Pons (tissue), 1 donor: ENCODE measurements at regions not wholly inside any gene's neighbourhood (a gene's known extent, or its start where the extent isn't known, plus 50 kb on each side); places are given as distances from the start of the nearest gene placed in this dataset.

Experiments
- DNase-seq: peaks from one replicate; pipeline ENCODE4 v3.0.0-alpha.2; 2016; ENCODE audit warnings: low spot score

DNA sequence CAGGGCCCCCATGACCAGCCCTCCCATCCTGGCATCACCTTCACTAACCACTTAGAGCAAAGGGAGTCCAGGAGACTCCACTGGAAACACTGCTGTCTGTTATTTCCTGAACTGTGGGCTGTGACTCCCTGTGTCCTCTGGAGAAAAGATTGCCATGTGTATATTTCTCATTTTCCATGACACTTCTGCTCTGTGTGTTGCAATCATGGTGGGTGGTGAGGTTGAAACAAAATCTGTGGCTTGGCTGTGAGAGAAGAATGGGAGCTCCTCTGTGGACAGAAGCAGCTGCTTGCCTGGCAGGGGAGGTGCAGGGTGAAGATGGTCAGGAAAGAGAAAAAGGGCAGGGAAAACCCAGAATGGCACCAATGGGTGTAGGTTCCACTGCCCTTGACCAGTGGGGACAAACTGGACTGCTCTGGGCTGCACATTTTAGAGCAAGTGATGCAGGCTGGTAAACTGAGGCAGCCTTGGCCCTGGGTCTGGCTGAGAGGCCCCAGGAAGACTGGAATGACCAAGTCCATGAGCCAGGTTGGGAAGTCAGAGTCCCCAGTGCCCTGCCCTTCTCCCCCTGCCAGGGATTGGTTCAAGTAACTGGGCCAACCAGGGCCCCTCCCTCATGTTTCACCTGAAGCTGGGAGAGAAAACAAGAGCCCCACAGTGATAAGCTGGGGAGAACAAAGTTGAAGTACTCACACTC is 314.3 kb downstream of the C16orf95 start:
- no peak for DNase-seq

DNA sequence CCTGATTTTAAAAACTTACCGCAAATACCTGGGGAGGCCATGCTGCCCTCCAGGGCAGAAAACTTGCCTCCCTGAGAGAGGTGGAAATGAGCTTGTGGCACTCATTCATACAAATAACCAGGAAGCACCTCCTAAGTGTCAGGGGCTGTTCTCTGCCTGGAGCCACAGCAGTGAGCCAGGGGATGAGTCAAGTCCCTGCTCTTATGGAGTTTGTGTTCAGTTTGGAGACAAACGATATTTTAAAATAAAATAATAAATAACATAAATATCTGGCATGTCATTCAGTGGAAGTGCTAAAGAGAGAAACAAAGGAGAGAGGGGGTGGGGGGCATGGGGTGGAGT is 313.8 kb downstream of the C16orf95 start:
- no peak for DNase-seq

DNA sequence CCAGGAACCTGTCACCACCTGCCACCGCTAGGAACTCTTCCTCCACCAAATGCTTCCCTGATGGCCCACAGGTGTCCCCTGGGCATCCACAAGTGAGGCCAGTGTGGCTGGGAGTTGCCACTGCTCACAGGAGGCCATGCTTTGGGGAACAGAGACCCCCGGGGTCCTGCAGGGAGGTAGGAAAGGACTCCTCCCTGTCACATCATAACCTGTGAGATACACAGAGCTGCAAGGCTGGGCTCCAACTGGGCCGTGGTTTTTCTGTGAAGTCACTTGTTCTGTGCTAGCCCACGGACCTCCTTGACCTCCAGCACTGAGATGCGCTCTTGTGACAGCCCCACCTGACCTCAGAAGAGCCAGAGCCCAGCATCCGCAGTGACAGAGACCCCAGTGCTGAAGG is 311.2 kb downstream of the C16orf95 start:
- no peak for DNase-seq

DNA sequence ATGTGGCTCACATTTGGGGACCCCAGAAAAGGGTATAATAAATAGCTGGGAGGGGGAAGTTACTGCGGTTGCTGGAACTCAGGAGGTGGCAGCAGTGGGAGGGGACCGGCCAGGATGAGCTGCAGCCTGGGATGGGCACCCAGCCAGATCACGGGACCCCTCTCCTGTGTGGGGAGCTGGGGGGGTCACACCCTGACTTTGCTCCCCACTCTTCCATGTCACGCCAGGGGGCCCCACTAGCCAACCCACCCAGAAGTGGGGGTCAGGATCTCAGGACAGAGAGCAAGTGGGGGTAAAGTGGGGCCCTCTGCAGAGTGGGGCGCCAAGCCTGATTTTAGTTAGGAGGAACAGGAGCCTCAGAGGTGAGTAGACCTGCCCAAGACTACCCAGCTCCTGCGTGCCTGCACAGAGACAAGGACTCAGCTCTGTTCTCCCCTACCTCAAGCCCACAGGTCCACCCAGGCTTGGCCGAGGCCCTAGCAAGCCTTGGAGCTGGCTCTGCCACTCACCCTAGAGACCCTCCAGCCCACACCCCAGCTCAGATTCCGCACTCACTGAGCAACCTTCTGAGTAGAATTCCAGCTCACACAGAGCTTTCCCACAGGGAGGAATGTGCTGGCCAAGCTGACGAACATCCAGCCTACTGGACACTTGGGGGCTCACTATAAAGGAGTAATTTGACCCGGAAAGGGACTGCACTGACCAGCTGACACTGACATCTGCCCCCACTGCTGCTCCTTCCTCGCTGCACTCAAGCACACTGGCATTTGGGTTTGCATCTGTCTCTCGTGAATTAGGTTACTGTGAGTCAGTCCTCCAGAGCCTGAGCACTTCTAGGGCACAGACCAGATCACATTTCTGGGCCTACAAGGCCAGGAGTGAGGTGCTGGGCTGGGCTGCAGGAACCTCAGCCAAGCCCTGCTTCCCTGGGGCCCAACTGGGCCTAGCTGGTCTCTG is 310.1 kb downstream of the C16orf95 start:
- no peak for DNase-seq

DNA sequence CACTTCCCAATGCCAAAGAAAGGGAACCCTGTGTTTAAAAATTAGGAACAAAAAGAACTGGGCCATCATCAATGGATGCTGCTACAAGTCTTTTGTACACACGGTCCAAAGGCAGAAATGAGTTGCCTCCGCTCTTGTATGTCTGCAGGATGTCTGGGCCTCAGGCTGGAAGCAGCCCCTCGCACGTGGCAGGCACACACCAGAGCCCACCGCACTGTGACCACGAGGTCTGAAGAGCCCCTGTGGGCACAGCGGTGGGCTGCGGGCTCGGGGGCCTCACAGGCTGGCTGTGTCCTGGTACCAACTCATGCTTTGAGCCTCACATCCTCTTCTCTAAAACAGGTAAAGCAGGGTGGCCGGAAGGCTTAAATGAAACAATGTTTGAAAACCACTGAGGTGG is 309.3 kb downstream of the C16orf95 start:
- no peak for DNase-seq

DNA sequence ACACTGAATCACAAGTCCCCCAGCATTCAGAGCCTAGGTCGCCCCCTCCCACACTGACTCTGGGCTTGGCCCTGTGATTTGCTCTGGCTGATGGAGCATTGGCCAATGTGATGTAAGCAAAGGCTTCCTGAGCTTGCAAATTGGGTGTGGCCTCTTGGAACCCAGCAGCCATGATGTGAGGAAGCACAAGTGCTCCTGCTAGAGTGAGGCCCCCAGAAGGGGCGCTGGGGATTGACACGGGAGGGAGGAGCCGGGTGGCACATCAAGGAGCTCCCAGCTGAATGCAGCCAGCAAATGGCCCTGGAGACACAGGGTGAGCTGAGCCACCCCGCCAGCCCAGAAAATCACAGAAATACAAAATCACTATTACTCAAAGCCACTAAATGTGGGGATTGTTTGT is 308.5 kb downstream of the C16orf95 start:
- DNase-seq = no peak

DNA sequence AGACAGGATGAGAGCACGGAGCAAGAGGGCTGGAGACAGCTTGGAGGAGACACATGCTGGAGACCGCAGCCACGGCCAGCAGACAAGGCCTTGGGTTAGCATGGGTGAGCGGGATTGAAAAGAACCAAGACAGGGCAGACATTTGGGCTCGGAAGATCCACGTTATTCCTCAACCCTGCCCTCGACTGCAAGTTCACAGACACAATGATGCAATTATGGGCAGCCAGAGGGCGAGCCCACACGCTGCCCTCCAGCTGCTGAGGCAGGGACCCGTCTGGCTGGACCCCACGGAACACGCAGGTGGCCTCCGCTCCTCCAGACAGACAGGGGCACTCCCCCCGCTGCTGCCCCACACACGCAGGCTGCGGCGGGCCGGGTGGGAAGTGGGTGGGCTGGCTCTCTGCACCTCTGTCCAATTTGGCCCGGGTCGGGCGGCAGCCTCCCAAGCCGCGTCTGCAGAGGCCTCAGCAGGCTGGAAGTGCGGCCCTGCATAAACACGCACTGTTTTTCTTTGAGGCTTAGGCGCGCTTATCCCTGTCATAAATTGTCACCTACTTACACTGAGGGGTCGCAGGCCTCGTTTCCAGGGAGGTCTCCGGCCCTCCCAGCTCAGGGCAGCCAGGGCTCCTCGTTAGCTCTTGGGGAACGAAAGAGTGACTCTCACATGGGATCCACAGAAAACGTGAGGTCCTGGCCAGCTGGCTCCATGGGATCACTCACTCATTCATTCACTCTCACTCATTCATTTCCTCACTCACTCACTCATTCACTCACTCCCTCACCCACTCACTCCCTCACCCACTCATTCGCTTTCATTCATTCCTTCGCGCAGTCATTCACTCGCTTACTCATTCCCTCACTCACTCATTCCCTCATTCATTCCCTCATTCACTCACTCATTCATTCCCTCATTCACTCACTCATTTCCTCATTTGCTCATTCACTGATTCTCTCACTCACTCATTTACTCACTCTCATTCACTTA is 303.9 kb downstream of the C16orf95 start:
- DNase-seq = no peak

DNA sequence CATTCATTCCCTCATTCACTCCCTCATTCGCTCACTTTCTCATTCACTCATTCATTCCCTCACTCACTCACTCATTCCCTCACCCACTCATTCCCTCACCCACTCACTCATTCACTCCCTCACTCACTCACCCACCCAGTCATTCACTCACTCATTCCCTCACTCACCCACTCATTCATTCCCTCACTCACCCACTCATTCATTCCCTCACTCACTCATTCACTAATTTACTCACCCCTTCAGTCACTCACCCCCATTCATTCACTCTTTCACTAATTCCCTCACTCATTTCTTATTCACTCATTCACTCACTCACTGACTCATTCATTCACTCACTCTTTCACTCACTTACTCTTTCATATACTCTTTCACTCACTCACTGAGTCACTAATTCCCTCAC is 303.1 kb downstream of the C16orf95 start:
- no peak for DNase-seq

DNA sequence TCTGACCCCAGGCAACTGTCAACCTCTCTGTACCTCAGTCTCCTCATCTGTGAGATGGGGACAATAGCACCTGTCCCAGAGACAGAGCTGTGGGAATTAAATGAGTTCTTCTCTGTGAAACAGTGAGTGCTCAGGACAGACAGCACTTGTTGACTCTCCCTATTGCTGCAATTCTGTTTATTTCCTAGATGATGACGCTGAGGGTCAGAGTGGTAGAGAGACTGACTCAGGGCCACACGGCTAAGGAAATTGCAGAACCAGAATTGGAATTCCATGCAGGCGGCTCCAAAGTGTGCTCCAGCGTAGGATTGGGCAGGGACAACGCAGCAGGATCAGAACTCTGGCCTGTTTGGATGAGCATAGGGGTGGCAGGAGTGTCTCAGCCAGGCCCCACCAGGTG is 302.2 kb downstream of the C16orf95 start:
- no peak for DNase-seq

DNA sequence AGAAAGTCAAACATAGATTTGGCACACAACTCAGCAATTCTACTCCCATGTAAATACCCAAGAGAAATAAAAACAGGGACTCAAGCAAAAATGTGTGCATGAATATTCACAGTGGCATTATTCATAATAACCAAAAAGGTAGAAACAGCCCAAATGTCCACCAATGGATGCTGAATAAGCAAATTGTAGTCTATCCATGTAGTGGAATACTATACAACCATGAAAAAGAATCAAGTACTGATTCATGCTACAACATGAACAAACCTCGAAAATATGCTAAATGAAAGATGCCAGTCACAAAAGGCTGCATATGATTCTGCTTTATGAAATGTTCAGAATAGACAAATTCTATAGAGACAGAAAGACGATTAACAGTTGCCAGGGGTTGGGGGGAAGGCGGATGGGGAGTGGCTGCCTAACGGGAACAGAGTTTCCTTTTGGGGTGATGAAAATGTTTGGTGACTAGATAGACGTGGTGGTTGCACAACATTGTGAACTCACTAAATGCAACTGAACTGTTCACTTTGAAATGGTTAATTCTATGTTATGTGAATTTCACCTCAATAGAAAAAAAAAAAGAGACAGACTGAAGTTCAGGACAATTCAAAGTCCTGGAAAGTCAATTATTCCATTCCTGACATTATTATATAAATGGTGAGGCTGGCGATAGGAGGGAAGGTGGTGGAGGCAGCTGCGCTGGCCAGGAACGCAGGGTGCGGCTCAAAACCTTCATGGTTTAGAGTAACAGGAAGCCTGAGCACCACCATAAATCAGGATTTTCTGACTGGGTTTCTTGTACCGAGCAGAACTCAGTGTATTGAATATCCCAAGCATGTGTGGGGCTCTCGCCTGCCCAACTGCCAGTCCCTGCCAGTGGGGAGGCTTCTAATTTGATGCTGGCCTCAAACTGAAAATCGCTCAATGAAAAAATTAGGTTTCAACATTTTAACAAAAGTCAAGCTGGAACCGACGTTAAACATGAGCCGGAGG is 300.9 kb downstream of the C16orf95 start:
- no peak for DNase-seq

DNA sequence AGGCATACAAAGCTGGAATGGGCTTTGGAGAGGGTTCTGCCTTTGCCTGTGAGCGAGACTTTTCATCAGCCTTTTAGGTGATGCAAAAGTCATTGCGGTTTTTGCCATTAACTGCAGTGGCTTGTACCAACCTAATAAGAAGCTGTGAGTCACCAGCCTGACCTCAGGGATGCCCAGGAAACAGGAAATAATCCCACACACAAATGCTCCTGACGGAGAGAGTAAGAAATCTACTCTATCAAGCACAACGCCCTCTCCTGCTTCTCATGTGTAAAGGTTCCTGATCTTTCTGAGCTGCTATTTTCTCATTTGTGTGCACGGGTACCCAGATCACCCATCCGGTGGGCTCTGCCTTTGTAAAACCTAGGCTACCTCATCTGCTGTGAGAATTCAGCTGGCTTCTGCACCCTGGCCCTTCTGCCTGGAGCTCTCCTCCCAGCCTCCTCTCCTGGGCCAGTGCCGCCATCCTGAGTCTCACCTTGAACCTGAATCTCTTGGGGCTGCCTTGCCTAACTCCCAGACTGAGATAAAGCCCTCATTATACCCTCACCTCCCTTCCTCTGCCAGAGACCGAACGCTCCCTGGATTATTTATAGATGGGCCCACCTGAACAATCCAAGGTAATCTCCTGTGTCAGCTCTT is 299.7 kb downstream of the C16orf95 start:
- DNase-seq = no peak

DNA sequence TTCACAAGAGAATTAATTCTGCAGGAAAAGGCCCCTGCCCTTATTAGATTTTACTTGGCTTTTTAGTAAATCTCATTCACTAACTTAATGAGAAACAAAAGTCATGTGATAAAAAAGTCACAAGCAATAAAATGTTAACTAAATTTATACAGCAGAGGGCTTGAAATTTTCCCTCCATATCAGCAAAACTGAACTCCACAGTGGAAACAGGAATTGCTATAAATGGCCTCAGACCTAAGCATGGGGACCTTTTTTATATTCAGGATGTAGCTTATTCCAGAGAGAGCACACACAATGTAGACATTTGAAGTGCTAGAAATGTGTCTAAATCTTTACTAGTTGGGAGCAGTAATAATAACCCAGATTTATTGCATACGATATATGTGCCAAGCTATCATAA is 291.5 kb downstream of the C16orf95 start:
- DNase-seq = no peak

DNA sequence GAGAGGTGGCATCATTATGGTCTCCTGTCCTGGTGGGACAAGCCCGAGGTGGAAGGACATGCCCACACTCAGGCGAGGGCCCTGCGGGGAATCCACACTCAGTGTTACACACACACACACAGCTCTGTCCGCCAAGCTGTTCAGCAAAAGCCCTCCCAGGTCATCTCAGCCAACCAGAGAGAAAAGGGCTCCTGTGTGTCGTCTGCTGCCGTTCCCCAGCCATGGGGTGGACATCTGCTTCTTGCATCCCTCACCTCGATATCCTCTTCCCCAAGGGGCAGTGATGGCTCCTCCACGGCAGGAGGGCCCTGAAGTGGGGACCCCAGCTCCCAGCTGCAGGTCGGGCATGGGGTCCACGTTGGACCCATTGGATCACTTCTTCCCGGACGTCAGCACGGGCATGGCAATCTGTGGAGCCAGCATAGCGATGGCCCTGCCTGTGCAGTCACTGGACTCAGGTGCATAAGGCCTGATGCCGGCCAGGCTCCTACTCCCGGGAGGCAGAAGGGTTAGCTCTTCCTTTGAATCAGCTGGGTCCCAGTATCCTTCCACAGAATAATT is 290.1 kb downstream of the C16orf95 start:
- DNase-seq = no peak

DNA sequence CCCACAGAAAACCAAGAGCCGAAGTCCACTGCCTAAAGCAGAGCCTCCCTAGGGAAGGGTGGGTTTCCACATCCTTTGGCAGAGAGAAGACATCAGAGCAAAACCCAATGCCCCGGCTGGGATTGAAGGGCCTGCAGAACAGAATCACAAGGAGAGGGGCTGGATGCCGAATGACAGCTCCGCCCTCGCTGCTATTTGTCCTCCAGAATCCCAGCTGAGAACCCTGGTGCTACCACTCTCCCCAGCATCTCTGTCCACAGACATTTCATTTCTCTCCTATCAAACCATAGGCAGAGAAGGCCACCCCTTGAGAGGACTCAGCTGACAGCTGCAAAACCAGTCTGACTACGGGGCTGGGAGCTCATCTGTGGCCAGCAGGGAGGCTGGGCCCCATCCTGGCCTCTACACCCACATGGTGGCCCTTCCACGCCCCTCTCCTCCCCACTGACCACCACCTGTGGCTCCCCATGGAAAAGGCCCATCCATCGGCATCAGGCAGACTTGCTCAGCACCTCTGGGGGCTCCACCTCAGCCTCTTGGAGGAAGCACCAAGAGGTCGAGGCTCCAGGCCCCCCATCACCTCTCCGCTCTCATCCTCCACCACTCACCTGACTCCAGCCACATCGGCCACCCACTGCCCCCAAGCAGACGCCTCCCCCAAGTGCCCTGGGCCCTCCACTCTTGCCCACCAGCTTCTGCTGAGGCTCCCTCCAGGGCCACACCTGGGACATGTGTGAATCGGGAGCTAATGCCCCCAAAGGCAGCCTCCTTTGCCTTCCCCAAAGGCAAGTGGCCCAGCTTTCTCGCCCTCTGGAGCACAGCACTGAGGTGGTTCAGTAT is 288.5 kb downstream of the C16orf95 start:
- no peak for DNase-seq

DNA sequence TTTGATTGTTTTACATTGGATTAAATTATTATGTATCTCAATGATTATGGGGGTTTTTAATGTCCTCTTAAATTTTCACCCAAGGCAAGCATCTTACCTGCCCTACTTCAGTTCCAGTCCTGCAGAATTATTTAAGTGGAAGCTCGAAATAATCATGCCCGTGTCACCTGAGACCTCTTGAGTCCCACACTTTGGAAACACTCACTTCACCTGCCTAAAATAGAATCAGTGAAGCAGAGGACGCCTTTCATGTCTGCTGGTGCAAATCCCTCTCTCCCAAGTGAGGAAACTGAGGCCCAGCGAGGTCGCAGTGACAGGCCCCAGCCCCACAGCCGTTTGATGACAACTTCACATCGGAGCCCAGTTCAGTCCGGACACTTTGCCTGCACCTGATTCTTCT is 284.6 kb downstream of the C16orf95 start:
- no peak for DNase-seq

DNA sequence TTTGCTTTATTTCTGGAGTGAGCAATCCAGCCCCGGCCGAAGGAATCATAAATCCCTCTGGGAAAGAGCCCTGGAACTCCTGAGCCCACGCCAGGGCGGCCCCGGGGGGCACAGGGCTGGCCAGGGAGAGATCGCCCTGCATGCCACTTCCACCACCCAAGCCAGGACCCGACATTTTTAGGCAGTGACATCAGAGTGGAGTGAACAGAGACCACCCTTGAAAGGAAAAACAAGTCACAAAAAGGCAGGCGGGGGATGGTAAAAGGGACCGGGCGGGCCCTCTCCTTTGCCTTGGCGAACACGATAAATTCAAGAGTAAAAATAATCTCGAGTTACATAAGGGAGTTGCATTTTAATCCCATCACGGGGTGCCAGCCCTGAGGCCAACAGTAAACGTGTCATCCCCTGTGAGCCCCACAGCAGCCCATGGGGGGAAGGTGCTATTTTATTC is 284.1 kb downstream of the C16orf95 start:
- DNase-seq = no peak

DNA sequence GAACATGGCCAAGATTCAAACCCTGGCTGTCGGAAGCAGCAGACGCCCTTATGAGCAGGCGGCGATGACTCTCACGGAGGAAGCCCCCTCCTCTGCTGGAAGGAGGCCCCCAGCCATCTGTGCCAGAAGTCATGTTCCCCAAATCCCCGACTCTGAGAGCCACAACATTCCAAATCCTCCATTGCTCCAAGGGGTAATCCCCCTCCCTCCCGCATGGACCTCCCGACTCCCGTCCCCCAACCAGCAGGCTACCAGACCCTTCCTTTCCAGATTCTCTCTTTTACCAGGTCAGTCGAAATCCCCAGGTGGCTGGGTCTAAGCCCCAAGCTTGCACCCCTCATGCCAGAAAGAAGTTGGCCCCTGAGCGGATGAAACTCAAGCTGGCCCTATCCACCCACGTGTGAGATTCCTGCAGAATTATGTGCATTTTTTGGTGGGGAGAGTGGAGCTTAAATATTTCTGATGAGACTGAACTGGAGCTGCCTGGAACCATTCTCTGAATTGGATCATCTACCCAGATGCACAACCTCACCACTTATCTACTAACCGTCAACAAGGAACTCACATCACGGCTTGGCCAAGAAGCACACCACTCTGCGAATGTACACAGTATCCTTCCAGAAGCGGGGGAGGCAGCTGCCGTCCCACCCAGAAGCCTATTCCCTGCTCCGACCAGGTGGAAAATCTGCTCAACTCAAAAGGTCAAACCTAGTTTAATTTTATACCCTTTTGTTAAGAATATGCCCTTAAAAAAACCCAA is 283.5 kb downstream of the C16orf95 start:
- DNase-seq = no peak

DNA sequence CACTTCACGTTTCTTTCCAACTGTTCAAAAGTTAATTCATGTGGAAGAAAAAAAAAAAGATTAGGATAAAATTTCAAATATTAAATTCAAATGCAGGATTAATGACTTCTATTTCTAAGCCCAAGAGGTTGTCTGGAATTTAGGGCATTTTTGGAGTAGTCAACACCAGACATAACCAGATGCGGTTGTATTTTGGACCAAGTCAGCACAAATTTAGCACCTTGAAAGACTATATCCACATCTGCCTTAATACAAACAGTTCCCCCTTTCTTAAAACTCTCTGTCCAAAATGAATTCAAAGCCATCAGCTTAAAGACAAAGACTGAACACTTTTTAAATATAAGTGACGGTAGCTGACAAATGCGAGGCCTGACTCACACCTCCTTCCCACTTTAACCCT is 282.9 kb downstream of the C16orf95 start:
- DNase-seq = no peak
